ENCODE measurements at regions not wholly inside any gene's neighbourhood (a gene's known extent, or its start where the extent isn't known, plus 50 kb on each side); places are given as distances from the start of the nearest gene placed in this dataset.

GRCh38 chr9:23887781-23888180 lies 61.7 kb upstream of the ELAVL2 start:
- no peak for DNase-seq

Measured in NCI-H226 (cell line).